A673 (cell line): ENCODE measurements at regions not wholly inside any gene's neighbourhood (a gene's known extent, or its start where the extent isn't known, plus 50 kb on each side); places are given as distances from the start of the nearest gene placed in this dataset.

Experiments
- EZH2 ChIP-seq: fragments of 200-600 bp; sonication (generic); IDR thresholded peaks from 2 replicates; pipeline ENCODE4 v1.6.1; 2017; ENCODE audit warnings: borderline replicate concordance, low read depth, mild to moderate bottlenecking, mixed read lengths, antibody characterized with exemption, low read length; ENCODE audit not compliant: poor library complexity, severe bottlenecking
- TF ChIP-seq, protein P1 (sequence below): fragments of 300-800, 200-600 bp; sonication (generic); conservative IDR thresholded peaks from 2 replicates; pipeline ENCODE4 v1.5.1; 2017; ENCODE audit warnings: low read depth, mild to moderate bottlenecking, antibody characterized with exemption, low read length, moderate library complexity, mixed read lengths

DNA sequence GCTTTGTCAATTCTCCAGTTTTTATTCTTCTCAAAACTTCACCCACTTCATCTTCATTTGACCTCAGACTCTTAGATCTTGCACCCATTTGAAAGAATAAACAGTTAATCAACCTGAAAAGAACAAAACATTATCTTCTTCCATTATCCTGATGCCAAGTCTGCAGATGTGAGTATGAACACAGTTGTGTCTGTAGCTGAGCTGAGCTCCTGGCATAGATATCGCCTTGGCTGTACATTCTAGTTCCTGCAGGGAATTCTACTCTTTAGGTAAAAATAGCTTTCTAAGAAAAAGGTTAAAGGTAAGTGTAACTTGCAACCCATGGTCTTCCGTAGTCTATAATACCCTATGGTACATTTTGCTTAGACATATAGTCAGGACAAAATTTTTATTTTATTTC is 169.7 kb downstream of the KCNA5 start:
- TF ChIP-seq EZH2 = no peak
- TF ChIP-seq, protein P1, sequence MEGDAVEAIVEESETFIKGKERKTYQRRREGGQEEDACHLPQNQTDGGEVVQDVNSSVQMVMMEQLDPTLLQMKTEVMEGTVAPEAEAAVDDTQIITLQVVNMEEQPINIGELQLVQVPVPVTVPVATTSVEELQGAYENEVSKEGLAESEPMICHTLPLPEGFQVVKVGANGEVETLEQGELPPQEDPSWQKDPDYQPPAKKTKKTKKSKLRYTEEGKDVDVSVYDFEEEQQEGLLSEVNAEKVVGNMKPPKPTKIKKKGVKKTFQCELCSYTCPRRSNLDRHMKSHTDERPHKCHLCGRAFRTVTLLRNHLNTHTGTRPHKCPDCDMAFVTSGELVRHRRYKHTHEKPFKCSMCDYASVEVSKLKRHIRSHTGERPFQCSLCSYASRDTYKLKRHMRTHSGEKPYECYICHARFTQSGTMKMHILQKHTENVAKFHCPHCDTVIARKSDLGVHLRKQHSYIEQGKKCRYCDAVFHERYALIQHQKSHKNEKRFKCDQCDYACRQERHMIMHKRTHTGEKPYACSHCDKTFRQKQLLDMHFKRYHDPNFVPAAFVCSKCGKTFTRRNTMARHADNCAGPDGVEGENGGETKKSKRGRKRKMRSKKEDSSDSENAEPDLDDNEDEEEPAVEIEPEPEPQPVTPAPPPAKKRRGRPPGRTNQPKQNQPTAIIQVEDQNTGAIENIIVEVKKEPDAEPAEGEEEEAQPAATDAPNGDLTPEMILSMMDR = no peak
